ENCODE measurements at regions not wholly inside any gene's neighbourhood (a gene's known extent, or its start where the extent isn't known, plus 50 kb on each side); places are given as distances from the start of the nearest gene placed in this dataset.

- no peak overlapping the region for H3K4me3 ChIP-seq
- no peaks in the 10 kb centered on the region for H3K79me2 ChIP-seq (ENCODE audit: low read depth)
- H3K36me3 ChIP-seq: no peaks in the 10 kb centered on the region
- H4K20me1 ChIP-seq (ENCODE audit: low read depth): no peaks in the 10 kb centered on the region
- H3K4me2 ChIP-seq: no peak overlapping the region
- Mint-ChIP-seq H3K27ac (no peak overlapping the region), H3K4me3 (no peak overlapping the region), H3K36me3 (no peaks in the 10 kb centered on the region), H3K27me3 (ENCODE audit: insufficient read depth, low read depth) (peaks cover 2% of the 10 kb centered on the region), H3K9me3 (no peaks in the 10 kb centered on the region), H3K4me1 (no peaks in the 10 kb centered on the region)
- H3K4me1 ChIP-seq: peaks cover 5% of the 10 kb centered on the region
- H2AFZ ChIP-seq (replicated peaks): no peak overlapping the region
- TF ChIP-seq EZH2 (IDR thresholded peaks at IDR 0.05) (no peak), EZH2phosphoT487 (IDR thresholded peaks at IDR 0.05) (no peak), CTCF (IDR thresholded peaks at IDR 0.05) (no peak)
- no peaks in the 10 kb centered on the region for H3F3A ChIP-seq (ENCODE audit: low read depth)
- DNase-seq (ENCODE audit: low spot score): no peak
- H3K27ac ChIP-seq: no peak overlapping the region
- H3K9me3 ChIP-seq (ENCODE audit: low read depth): no peaks in the 10 kb centered on the region
- no peak overlapping the region for H3K9ac ChIP-seq
- H3K27me3 ChIP-seq: no peaks in the 10 kb centered on the region
Measured at GRCh38 chr1:82399093-82399492, 598.4 kb downstream of the ADGRL2 start.

- Mint-ChIP-seq H3K4me3 (no peak overlapping the region), H3K27ac (no peak overlapping the region), H3K4me1 (no peaks in the 10 kb centered on the region), H3K27me3 (ENCODE audit: insufficient read depth, low read depth) (peaks cover 2% of the 10 kb centered on the region), H3K36me3 (no peaks in the 10 kb centered on the region), H3K9me3 (no peaks in the 10 kb centered on the region)
- Histone ChIP-seq H3K4me1 (peaks cover 13% of the 10 kb centered on the region), H3K4me3 (no peak overlapping the region), H3K36me3 (no peaks in the 10 kb centered on the region), H3K27me3 (no peaks in the 10 kb centered on the region), H3K27ac (no peak overlapping the region), H4K20me1 (ENCODE audit: low read depth) (no peaks in the 10 kb centered on the region), H3K9ac (no peak overlapping the region), H3K4me2 (no peak overlapping the region), H3K9me3 (ENCODE audit: low read depth) (no peaks in the 10 kb centered on the region), H2AFZ (replicated peaks) (no peak overlapping the region), H3F3A (ENCODE audit: low read depth) (peaks cover 3% of the 10 kb centered on the region), H3K79me2 (ENCODE audit: low read depth) (no peaks in the 10 kb centered on the region)
- TF ChIP-seq EZH2 (IDR thresholded peaks at IDR 0.05) (no peak), EZH2phosphoT487 (IDR thresholded peaks at IDR 0.05) (no peak), CTCF (IDR thresholded peaks at IDR 0.05) (no peak)
- DNase-seq (ENCODE audit: low spot score): no peak
Measured at GRCh38 chr1:82398357-82398756, 597.6 kb downstream of the ADGRL2 start.

DNA sequence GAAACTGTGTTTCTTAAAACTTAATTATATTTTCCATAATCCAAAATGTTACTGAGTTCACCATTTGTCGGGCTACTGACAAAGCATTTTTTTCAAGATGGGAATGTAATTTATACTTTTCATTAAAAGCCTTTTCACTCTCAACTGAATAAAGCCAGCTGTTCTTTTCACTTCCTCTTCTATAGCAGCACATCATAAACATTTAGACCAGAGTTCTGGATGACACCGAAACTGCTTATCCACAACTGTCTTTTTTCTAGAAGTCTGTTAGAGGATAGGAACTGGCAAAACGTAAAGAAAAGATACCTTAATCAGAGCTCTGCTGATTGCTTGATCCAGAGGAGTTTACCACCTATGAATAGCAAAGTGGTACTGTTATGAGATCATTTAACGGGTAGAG, 594.7 kb downstream of the ADGRL2 start:
- H3K9me3 Mint-ChIP-seq: no peaks in the 10 kb centered on the region
- H3K79me2 ChIP-seq (ENCODE audit: low read depth): no peaks in the 10 kb centered on the region
- H4K20me1 ChIP-seq (ENCODE audit: low read depth): no peaks in the 10 kb centered on the region
- H3K36me3 ChIP-seq: no peaks in the 10 kb centered on the region
- H3K4me3 ChIP-seq: no peak overlapping the region
- H3K27ac ChIP-seq: no peak overlapping the region
- H3K27me3 ChIP-seq: no peaks in the 10 kb centered on the region
- no peak overlapping the region for H3K27ac Mint-ChIP-seq
- no peaks in the 10 kb centered on the region for H3K36me3 Mint-ChIP-seq
- peaks cover 2% of the 10 kb centered on the region for H3K27me3 Mint-ChIP-seq (ENCODE audit: insufficient read depth, low read depth)
- H2AFZ ChIP-seq (replicated peaks): peak overlapping the region; percentile 60
- no peak for TF ChIP-seq EZH2phosphoT487 (IDR thresholded peaks at IDR 0.05)
- H3K4me1 Mint-ChIP-seq: peaks cover 8% of the 10 kb centered on the region
- peaks cover 42% of the 10 kb centered on the region for H3K4me1 ChIP-seq
- H3K4me3 Mint-ChIP-seq: no peak overlapping the region
- H3F3A ChIP-seq (ENCODE audit: low read depth): peaks cover 9% of the 10 kb centered on the region
- no peaks in the 10 kb centered on the region for H3K9me3 ChIP-seq (ENCODE audit: low read depth)
- DNase-seq (ENCODE audit: low spot score): no peak
- no peak overlapping the region for H3K4me2 ChIP-seq
- no peak overlapping the region for H3K9ac ChIP-seq

GRCh38 chr1:82392946-82393345, 592.2 kb downstream of the ADGRL2 start:
- H3F3A ChIP-seq (ENCODE audit: low read depth): peaks cover 14% of the 10 kb centered on the region
- TF ChIP-seq EZH2phosphoT487 (IDR thresholded peaks at IDR 0.05) (no peak), EZH2 (IDR thresholded peaks at IDR 0.05) (no peak), CTCF (IDR thresholded peaks at IDR 0.05) (no peak)
- no peak overlapping the region for H3K4me2 ChIP-seq
- H3K36me3 ChIP-seq: no peaks in the 10 kb centered on the region
- DNase-seq (ENCODE audit: low spot score): no peak
- H4K20me1 ChIP-seq (ENCODE audit: low read depth): no peaks in the 10 kb centered on the region
- peaks cover 53% of the 10 kb centered on the region for H3K4me1 ChIP-seq
- no peak overlapping the region for H2AFZ ChIP-seq (replicated peaks)
- Mint-ChIP-seq H3K27me3 (ENCODE audit: insufficient read depth, low read depth) (peaks cover 2% of the 10 kb centered on the region), H3K27ac (no peak overlapping the region), H3K4me3 (no peak overlapping the region), H3K36me3 (no peaks in the 10 kb centered on the region), H3K9me3 (no peaks in the 10 kb centered on the region), H3K4me1 (peaks cover 14% of the 10 kb centered on the region)
- H3K9me3 ChIP-seq (ENCODE audit: low read depth): no peaks in the 10 kb centered on the region
- no peak overlapping the region for H3K4me3 ChIP-seq
- H3K9ac ChIP-seq: no peak overlapping the region
- H3K27ac ChIP-seq: no peak overlapping the region
- H3K27me3 ChIP-seq: no peaks in the 10 kb centered on the region
- no peaks in the 10 kb centered on the region for H3K79me2 ChIP-seq (ENCODE audit: low read depth)
